OCI-LY1 (cell line): ENCODE measurements at regions not wholly inside any gene's neighbourhood (a gene's known extent, or its start where the extent isn't known, plus 50 kb on each side); places are given as distances from the start of the nearest gene placed in this dataset.

Experiments used
- H2AFZ ChIP-seq: fragments of 200-600 bp; sonication (generic), shearing (Covaris generic); 2 replicates; pipeline ENCODE4 v1.6.0; 2014; ENCODE audit warnings: antibody characterized with exemption, mild to moderate bottlenecking, low read length
- H3F3A ChIP-seq: fragments of 200-600 bp; sonication (generic), shearing (Covaris generic); 2 replicates; pipeline ENCODE4 v1.6.0; 2014; ENCODE audit warnings: mild to moderate bottlenecking, antibody characterized with exemption, low read length, moderate library complexity; ENCODE audit not compliant: insufficient read depth
- H3K27ac ChIP-seq: fragments of 200-600 bp; sonication (generic); 2 replicates; pipeline ENCODE4 v1.5.1; 2014; ENCODE audit warnings: low read length, mixed run types, mild to moderate bottlenecking, low read depth; ENCODE audit not compliant: poor library complexity, severe bottlenecking
- H3K27me3 ChIP-seq: fragments of 200-600 bp; sonication (generic); 2 replicates; pipeline ENCODE4 v1.6.0; 2014; ENCODE audit warnings: antibody characterized with exemption, mild to moderate bottlenecking, low read length, moderate library complexity; ENCODE audit not compliant: insufficient read depth
- H3K36me3 ChIP-seq: fragments of 200-600 bp; sonication (generic); 2 replicates; pipeline ENCODE4 v1.6.1; 2014; ENCODE audit warnings: mild to moderate bottlenecking, antibody characterized with exemption, low read length, moderate library complexity, mixed read lengths; ENCODE audit not compliant: insufficient read depth
- H3K4me1 ChIP-seq: fragments of 200-600 bp; sonication (generic); 2 replicates; pipeline ENCODE4 v1.5.1; 2014; ENCODE audit warnings: mild to moderate bottlenecking, low read length, moderate library complexity; ENCODE audit not compliant: insufficient read depth, severe bottlenecking
- H3K4me2 ChIP-seq: fragments of 200-600 bp; sonication (generic), shearing (Covaris generic); 2 replicates; pipeline ENCODE4 v1.6.1; 2014; ENCODE audit warnings: low read length
- H3K4me3 ChIP-seq: fragments of 200-600 bp; sonication (generic); 2 replicates; pipeline ENCODE4 v1.5.1; 2014; ENCODE audit warnings: low read length, low read depth, mild to moderate bottlenecking, mixed read lengths; ENCODE audit not compliant: poor library complexity, severe bottlenecking
- H3K79me2 ChIP-seq: fragments of 200-600 bp; shearing (Covaris generic); 2 replicates; pipeline ENCODE4 v1.6.1; 2016; ENCODE audit warnings: mixed run types, low read length, mixed read lengths; ENCODE audit not compliant: insufficient read depth
- H3K9ac ChIP-seq: fragments of 200-600 bp; sonication (generic), shearing (Covaris generic); 2 replicates; pipeline ENCODE4 v1.6.1; 2014; ENCODE audit warnings: mild to moderate bottlenecking, low read length, mixed read lengths
- H3K9me2 ChIP-seq: fragments of 200-600 bp; sonication (generic), shearing (Covaris generic); 2 replicates; pipeline ENCODE4 v1.6.1; 2014; ENCODE audit warnings: low read depth, mild to moderate bottlenecking, low read length, mixed read lengths
- H3K9me3 ChIP-seq: fragments of 200-600 bp; shearing (Covaris generic); 2 replicates; pipeline ENCODE4 v1.6.1; 2014; ENCODE audit warnings: low read length, mixed read lengths
- H4K20me1 ChIP-seq: fragments of 200-600 bp; sonication (generic), shearing (Covaris generic); 2 replicates; pipeline ENCODE4 v1.6.0; 2016; ENCODE audit warnings: mild to moderate bottlenecking, low read length; ENCODE audit not compliant: insufficient read depth
- CTCF ChIP-seq: fragments of 200-600 bp; sonication (generic), shearing (Covaris generic); IDR thresholded peaks from 2 replicates; pipeline ENCODE4 v1.5.1; 2017; ENCODE audit warnings: mild to moderate bottlenecking, antibody characterized with exemption, low read length, moderate library complexity, mixed read lengths
- EZH2 ChIP-seq: fragments of 200-600 bp; sonication (generic), shearing (Covaris generic); IDR thresholded peaks from 2 replicates; pipeline ENCODE4 v1.8.0; 2017; ENCODE audit warnings: borderline replicate concordance, mixed run types, mild to moderate bottlenecking, antibody characterized with exemption, low read length, moderate library complexity, mixed read lengths

- Histone ChIP-seq H3K4me1 (no peaks in the 10 kb centered on the region), H3K36me3 (no peaks in the 10 kb centered on the region), H3K9ac (no peak overlapping the region), H3K27ac (no peak overlapping the region), H4K20me1 (no peaks in the 10 kb centered on the region), H3K9me2 (no peaks in the 10 kb centered on the region), H3K79me2 (no peaks in the 10 kb centered on the region), H3K4me2 (no peak overlapping the region), H3K27me3 (no peaks in the 10 kb centered on the region), H3K4me3 (no peak overlapping the region), H3K9me3 (no peaks in the 10 kb centered on the region), H3F3A (no peaks in the 10 kb centered on the region), H2AFZ (no peak overlapping the region)
- TF ChIP-seq EZH2 (no peak), CTCF (no peak)
Measured at GRCh38 chr2:13533524-13533922, 816.8 kb downstream of the TRIB2 start.

GRCh38 chr2:13536941-13537340, 820.2 kb downstream of the TRIB2 start:
- H3K79me2 ChIP-seq: no peaks in the 10 kb centered on the region
- H3K36me3 ChIP-seq: no peaks in the 10 kb centered on the region
- no peak overlapping the region for H2AFZ ChIP-seq
- H4K20me1 ChIP-seq: no peaks in the 10 kb centered on the region
- no peak for TF ChIP-seq EZH2
- TF ChIP-seq CTCF: no peak
- H3K4me1 ChIP-seq: no peaks in the 10 kb centered on the region
- H3K9me2 ChIP-seq: no peaks in the 10 kb centered on the region
- H3K9ac ChIP-seq: no peak overlapping the region
- H3K27ac ChIP-seq: no peak overlapping the region
- H3F3A ChIP-seq: no peaks in the 10 kb centered on the region
- H3K4me2 ChIP-seq: no peak overlapping the region
- H3K27me3 ChIP-seq: no peaks in the 10 kb centered on the region
- no peaks in the 10 kb centered on the region for H3K9me3 ChIP-seq
- no peak overlapping the region for H3K4me3 ChIP-seq

- Histone ChIP-seq H3K9ac (no peak overlapping the region), H3K79me2 (no peaks in the 10 kb centered on the region), H3K4me3 (no peak overlapping the region), H3K4me1 (no peaks in the 10 kb centered on the region), H3K9me2 (no peaks in the 10 kb centered on the region), H3F3A (no peaks in the 10 kb centered on the region), H3K4me2 (no peak overlapping the region), H3K27ac (no peak overlapping the region), H2AFZ (no peak overlapping the region), H3K9me3 (no peaks in the 10 kb centered on the region), H4K20me1 (no peaks in the 10 kb centered on the region), H3K27me3 (no peaks in the 10 kb centered on the region), H3K36me3 (no peaks in the 10 kb centered on the region)
- TF ChIP-seq CTCF (no peak), EZH2 (no peak)
Measured at GRCh38 chr2:13537771-13538349, 821.1 kb downstream of the TRIB2 start.
